VCaP (cell line): ENCODE measurements at regions not wholly inside any gene's neighbourhood (a gene's known extent, or its start where the extent isn't known, plus 50 kb on each side); places are given as distances from the start of the nearest gene placed in this dataset.

ENCODE experiments used
- H3K27ac ChIP-seq: fragments of 450-650 bp; 2 replicates; pipeline ENCODE4 v1.5.1; 2017
- TF ChIP-seq, protein P1 (sequence below): fragments of 450-650 bp; conservative IDR thresholded peaks from 2 replicates; pipeline ENCODE4 v1.5.1; 2017; ENCODE audit warnings: mild to moderate bottlenecking, moderate library complexity

DNA sequence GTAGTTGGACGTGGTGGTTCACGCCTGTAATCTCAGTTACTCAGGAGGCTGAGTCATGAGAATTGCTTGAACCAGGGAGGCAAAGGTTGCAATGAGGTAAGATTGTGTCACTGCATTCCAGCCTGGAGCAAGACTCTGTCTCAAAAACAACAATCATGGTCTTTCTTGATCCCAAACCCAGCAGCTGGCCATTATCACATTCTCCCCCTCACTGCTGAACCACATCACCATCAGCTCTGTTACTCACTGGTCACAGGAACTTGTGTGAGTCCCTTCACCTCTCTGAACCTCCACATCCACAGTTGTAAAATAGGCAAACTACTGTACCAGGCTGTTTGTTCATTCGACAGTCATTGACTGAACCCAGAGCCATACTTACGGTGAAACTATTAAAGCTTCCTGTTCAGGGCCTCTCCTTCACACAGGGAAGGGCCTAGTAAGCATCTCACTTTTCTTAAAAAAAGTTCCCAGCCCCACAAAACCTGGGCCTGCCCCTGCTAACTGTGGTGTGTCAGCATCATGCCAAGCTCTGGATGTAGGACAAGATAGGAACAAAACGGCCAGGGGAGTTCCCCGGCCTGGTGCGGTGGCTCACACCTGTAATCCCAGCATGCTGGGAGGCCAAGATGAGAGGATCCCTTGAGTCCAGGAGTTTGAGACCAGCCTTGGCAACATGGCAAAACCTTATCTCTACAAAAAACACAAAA is 104.7 kb downstream of the COPRS start:
- TF ChIP-seq, protein P1, sequence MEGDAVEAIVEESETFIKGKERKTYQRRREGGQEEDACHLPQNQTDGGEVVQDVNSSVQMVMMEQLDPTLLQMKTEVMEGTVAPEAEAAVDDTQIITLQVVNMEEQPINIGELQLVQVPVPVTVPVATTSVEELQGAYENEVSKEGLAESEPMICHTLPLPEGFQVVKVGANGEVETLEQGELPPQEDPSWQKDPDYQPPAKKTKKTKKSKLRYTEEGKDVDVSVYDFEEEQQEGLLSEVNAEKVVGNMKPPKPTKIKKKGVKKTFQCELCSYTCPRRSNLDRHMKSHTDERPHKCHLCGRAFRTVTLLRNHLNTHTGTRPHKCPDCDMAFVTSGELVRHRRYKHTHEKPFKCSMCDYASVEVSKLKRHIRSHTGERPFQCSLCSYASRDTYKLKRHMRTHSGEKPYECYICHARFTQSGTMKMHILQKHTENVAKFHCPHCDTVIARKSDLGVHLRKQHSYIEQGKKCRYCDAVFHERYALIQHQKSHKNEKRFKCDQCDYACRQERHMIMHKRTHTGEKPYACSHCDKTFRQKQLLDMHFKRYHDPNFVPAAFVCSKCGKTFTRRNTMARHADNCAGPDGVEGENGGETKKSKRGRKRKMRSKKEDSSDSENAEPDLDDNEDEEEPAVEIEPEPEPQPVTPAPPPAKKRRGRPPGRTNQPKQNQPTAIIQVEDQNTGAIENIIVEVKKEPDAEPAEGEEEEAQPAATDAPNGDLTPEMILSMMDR: no peak
- H3K27ac ChIP-seq: no peak overlapping the region

DNA sequence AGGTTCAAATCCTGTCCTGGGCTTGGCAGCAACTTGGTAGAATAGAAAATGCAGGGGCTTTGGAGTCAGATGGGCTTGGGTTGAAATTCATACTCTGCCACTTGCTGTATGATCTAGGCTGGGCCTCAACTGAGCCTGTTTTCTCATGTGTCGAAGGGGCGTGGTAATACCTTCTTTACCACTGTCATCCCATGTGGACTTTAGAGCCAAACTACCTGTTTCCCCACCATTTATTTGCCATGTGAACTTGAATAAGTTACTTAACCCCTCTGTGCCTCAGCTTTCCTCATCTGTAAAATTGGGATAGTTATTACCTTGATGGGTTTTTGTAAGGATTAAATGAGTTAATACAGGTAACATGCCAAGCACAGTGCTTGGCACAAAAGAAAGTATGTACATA is 106.0 kb downstream of the COPRS start:
- no peak overlapping the region for H3K27ac ChIP-seq
- TF ChIP-seq, protein P1: no peak

- no peak overlapping the region for H3K27ac ChIP-seq
- TF ChIP-seq, protein P1: no peak
Observed at GRCh38 chr17:31752584-31752983, 106.5 kb downstream of the COPRS start.

GRCh38 chr17:31750578-31750977 is 108.5 kb downstream of the COPRS start:
- no peak overlapping the region for H3K27ac ChIP-seq
- TF ChIP-seq, protein P1: no peak

DNA sequence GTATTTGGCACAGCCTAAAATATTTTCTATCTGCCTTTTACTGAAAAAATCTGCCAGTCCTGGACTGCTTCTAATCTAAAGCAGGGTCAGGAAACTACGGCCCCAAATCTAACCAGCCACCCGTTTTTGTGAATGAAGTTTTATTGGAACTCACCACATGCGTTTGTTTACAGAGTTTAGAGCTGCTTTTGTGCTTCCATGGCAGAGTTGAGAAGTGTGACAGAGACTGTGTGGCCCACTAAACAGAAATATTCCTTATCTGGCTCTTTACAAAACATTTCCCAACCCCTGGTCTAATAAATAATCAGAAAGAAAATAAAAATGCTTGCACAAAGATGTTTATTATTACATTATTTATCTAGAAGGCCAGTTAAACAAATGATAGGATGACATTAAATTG is 110.2 kb downstream of the COPRS start:
- no peak overlapping the region for H3K27ac ChIP-seq
- TF ChIP-seq, protein P1: no peak

- no peak overlapping the region for H3K27ac ChIP-seq
- TF ChIP-seq, protein P1: no peak
Observed at GRCh38 chr17:31746884-31747495, 112.1 kb downstream of the COPRS start.

DNA sequence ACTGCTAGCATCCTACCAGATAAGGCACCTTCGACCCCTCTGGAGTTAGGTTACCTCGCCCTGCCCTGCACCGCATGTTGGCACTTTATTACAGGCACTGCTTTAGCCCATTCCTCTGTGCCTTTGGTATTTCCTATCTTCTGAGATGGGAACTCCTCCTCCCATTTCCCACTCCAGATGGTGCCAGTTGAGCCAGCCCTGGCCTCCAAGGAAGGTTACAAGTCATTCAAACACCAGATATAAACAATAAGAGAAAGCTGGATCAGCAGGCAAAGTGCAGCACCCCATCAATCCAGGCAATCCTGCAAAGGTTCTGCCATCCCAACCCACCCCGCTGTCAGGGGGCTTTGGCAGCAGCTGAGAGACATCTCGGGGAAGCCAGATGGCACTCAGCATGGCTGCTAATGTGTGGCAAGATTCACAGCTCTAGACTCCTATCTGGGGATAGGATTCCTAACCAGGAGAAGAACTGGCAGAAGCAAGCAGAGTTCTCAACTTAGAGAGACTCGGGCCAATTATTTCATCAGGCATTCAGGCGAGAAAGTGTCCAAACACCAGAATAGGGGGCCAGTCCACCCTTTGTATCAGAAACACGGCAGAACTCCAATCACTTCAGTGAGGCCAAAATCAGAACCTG is 113.0 kb downstream of the COPRS start:
- H3K27ac ChIP-seq: no peak overlapping the region
- TF ChIP-seq, protein P1: no peak
